WTC11 (cell line): ENCODE measurements at regions not wholly inside any gene's neighbourhood (a gene's known extent, or its start where the extent isn't known, plus 50 kb on each side); places are given as distances from the start of the nearest gene placed in this dataset.

Source experiments
- ATAC-seq: fragments of 200-7000 bp; cut with Tn5 transposase; 2 replicates; pipeline ENCODE4 v1.10.0; 2021; ENCODE audit warnings: mild to moderate bottlenecking, moderate library complexity
- CTCF ChIA-PET: fragments of 300-600 bp; sonication (Branson Sonifier 250); formaldehyde crosslinking; loops from one replicate; lab custom pipeline; 2021; ENCODE audit warnings: antibody characterized with exemption; lab: Charles Lee
- POLR2A ChIA-PET: fragments of 350-600 bp; sonication (Branson Sonifier 250); formaldehyde crosslinking; loops from one replicate; lab custom pipeline; 2021; ENCODE audit warnings: antibody characterized with exemption; lab: Charles Lee
- DNase-seq: peaks from one replicate; pipeline ENCODE4 v3.0.0; 2021; ENCODE audit warnings: low spot score
- H3K27ac Mint-ChIP-seq: 2 replicates; pipeline ENCODE4 v1.8.0; 2021; ENCODE audit warnings: mixed read lengths
- H3K27me3 Mint-ChIP-seq: 2 replicates; pipeline ENCODE4 v1.8.0; 2021; ENCODE audit warnings: low read depth, mild to moderate bottlenecking, moderate library complexity, mixed read lengths
- H3K36me3 Mint-ChIP-seq: 2 replicates; pipeline ENCODE4 v1.8.0; 2021; ENCODE audit warnings: mixed read lengths
- H3K4me1 Mint-ChIP-seq: 2 replicates; pipeline ENCODE4 v1.8.0; 2022; ENCODE audit warnings: mixed read lengths
- H3K4me3 Mint-ChIP-seq: 2 replicates; pipeline ENCODE4 v1.8.0; 2021; ENCODE audit warnings: mild to moderate bottlenecking, moderate library complexity, mixed read lengths
- H3K9me3 Mint-ChIP-seq: 2 replicates; pipeline ENCODE4 v1.8.0; 2021; ENCODE audit warnings: mixed read lengths
- CREB1 ChIP-seq: sonication (generic); formaldehyde crosslinking; IDR thresholded peaks from 2 replicates; pipeline ENCODE4 v1.8.0; 2023; ENCODE audit warnings: mild to moderate bottlenecking, missing genetic modification reagents
- E2F4 ChIP-seq: sonication (generic); formaldehyde crosslinking; IDR thresholded peaks from 2 replicates; pipeline ENCODE4 v1.8.1; 2022; ENCODE audit warnings: low read depth, mild to moderate bottlenecking, moderate library complexity, missing genetic modification reagents, borderline replicate concordance
- FOXK1 ChIP-seq: sonication (generic); formaldehyde crosslinking; IDR thresholded peaks from 2 replicates; pipeline ENCODE4 v1.8.0; 2022; ENCODE audit warnings: mild to moderate bottlenecking, moderate library complexity, missing genetic modification reagents
- FOXP1 ChIP-seq: sonication (generic); formaldehyde crosslinking; IDR thresholded peaks from 2 replicates; pipeline ENCODE4 v1.8.0; 2022; ENCODE audit warnings: missing genetic modification reagents, mild to moderate bottlenecking, moderate library complexity, borderline replicate concordance
- GABPB1 ChIP-seq: sonication (generic); formaldehyde crosslinking; IDR thresholded peaks from 2 replicates; pipeline ENCODE4 v1.8.1; 2023; ENCODE audit warnings: mild to moderate bottlenecking, missing genetic modification reagents
- IRF1 ChIP-seq: sonication (generic); formaldehyde crosslinking; IDR thresholded peaks from 2 replicates; pipeline ENCODE4 v1.8.0; 2023; ENCODE audit warnings: missing genetic modification reagents
- IRF2 ChIP-seq: sonication (generic); formaldehyde crosslinking; IDR thresholded peaks from 2 replicates; pipeline ENCODE4 v1.8.0; 2022; ENCODE audit warnings: low read depth, missing genetic modification reagents, borderline replicate concordance
- JAZF1 ChIP-seq: fragments of 250-450 bp; sonication (Bioruptor Pico); IDR thresholded peaks from 2 replicates; pipeline ENCODE4 v1.9.0; 2021; ENCODE audit warnings: moderate library complexity, mild to moderate bottlenecking, inconsistent platforms
- NFYB ChIP-seq: sonication (generic); formaldehyde crosslinking; conservative IDR thresholded peaks from 2 replicates; pipeline ENCODE4 v1.8.0; 2022; ENCODE audit warnings: low read depth, missing genetic modification reagents
- OVOL2 ChIP-seq: fragments of 250-450 bp; sonication (Bioruptor Pico); IDR thresholded peaks from 2 replicates; pipeline ENCODE4 v1.9.0; 2021; ENCODE audit warnings: mild to moderate bottlenecking, borderline replicate concordance
- PRDM15 ChIP-seq: sonication (generic); formaldehyde crosslinking; IDR thresholded peaks from 2 replicates; pipeline ENCODE4 v1.8.0; 2022; ENCODE audit warnings: missing genetic modification reagents
- RORB ChIP-seq: fragments of 250-450 bp; sonication (Bioruptor Pico); IDR thresholded peaks from 2 replicates; pipeline ENCODE4 v1.9.0; 2021; ENCODE audit warnings: mild to moderate bottlenecking
- USF1 ChIP-seq: sonication (generic); formaldehyde crosslinking; IDR thresholded peaks from 2 replicates; pipeline ENCODE4 v1.8.0; 2022; ENCODE audit warnings: mild to moderate bottlenecking, missing genetic modification reagents
- ZBTB43 ChIP-seq: sonication (generic); formaldehyde crosslinking; IDR thresholded peaks from 2 replicates; pipeline ENCODE4 v1.8.1; 2023; ENCODE audit warnings: mild to moderate bottlenecking, missing genetic modification reagents
- ZNF219 ChIP-seq: sonication (generic); formaldehyde crosslinking; IDR thresholded peaks from 2 replicates; pipeline ENCODE4 v1.8.0; 2023; ENCODE audit warnings: missing genetic modification reagents, mild to moderate bottlenecking, borderline replicate concordance
- ZNF232 ChIP-seq: sonication (generic); formaldehyde crosslinking; IDR thresholded peaks from 2 replicates; pipeline ENCODE4 v1.8.0; 2022; ENCODE audit warnings: mild to moderate bottlenecking, missing genetic modification reagents
- ZNF263 ChIP-seq: sonication (generic); formaldehyde crosslinking; IDR thresholded peaks from 2 replicates; pipeline ENCODE4 v1.8.1; 2022; ENCODE audit warnings: low read depth, mild to moderate bottlenecking, moderate library complexity, missing genetic modification reagents
- ZNF396 ChIP-seq: fragments of 250-450 bp; sonication (Bioruptor Pico); IDR thresholded peaks from 2 replicates; pipeline ENCODE4 v1.8.0; 2021; ENCODE audit warnings: mild to moderate bottlenecking, moderate library complexity, borderline replicate concordance
- ZNF416 ChIP-seq: fragments of 250-450 bp; sonication (Bioruptor Pico); IDR thresholded peaks from 2 replicates; pipeline ENCODE4 v1.9.0; 2021; ENCODE audit warnings: mild to moderate bottlenecking, inconsistent platforms
- ZSCAN18 ChIP-seq: fragments of 250-450 bp; sonication (Bioruptor Pico); IDR thresholded peaks from 2 replicates; pipeline ENCODE4 v2.1.2; 2022; ENCODE audit warnings: mild to moderate bottlenecking, moderate library complexity

- TF ChIP-seq ZSCAN18 (CRISPR knock-in tag) (no peak), JAZF1 (CRISPR knock-in tag) (no peak), ZNF219 (CRISPR knock-in tag) (no peak), USF1 (CRISPR knock-in tag) (no peak), ZNF263 (no peak), ZNF416 (CRISPR knock-in tag) (no peak)
Measured at GRCh38 chr7:67655168-67655567, 658.5 kb downstream of the TYW1 start (continued).

GRCh38 chr7:67659091-67659490, 662.5 kb downstream of the TYW1 start:
- CTCF ChIA-PET, result no interaction called here
- peaks cover 43% of the 10 kb centered on the region for H3K9me3 Mint-ChIP-seq
- DNase-seq, result no peak
- POLR2A ChIA-PET, result no interaction called here
- ATAC-seq, result no peak
- no peak overlapping the region for H3K4me3 Mint-ChIP-seq
- peaks cover 20% of the 10 kb centered on the region for H3K36me3 Mint-ChIP-seq
- no peaks in the 10 kb centered on the region for H3K4me1 Mint-ChIP-seq
- peaks cover 3% of the 10 kb centered on the region for H3K27me3 Mint-ChIP-seq
- H3K27ac Mint-ChIP-seq, result no peak overlapping the region
- TF ChIP-seq ZBTB43 (CRISPR knock-in tag) (no peak), OVOL2 (no peak), GABPB1 (CRISPR knock-in tag) (no peak)

- ATAC-seq (no peak), DNase-seq (no peak)
- peaks cover 28% of the 10 kb centered on the region for H3K36me3 Mint-ChIP-seq
- POLR2A ChIA-PET, result no interaction called here
- TF ChIP-seq CREB1 (CRISPR knock-in tag), result no peak
- no peak for TF ChIP-seq E2F4
- TF ChIP-seq FOXP1, result no peak
- TF ChIP-seq ZNF396 (CRISPR knock-in tag), result no peak
- no peak for TF ChIP-seq NFYB (CRISPR knock-in tag)
- no peak for TF ChIP-seq ZNF232 (CRISPR knock-in tag)
- TF ChIP-seq IRF1 (CRISPR knock-in tag), result no peak
- TF ChIP-seq FOXK1 (CRISPR knock-in tag), result no peak
- no peak for TF ChIP-seq IRF2 (CRISPR knock-in tag)
- no peak for TF ChIP-seq PRDM15 (CRISPR knock-in tag)
- no peak for TF ChIP-seq RORB (CRISPR knock-in tag)
- TF ChIP-seq, all 79 proteins: peak for 0
- CTCF ChIA-PET, result interaction anchor here (0.6 kb wide), 1 partner anchor 73 kb away, joined by 3 read pairs; no protein-coding TSS in a partner anchor
- Mint-ChIP-seq H3K27me3 (peaks cover 3% of the 10 kb centered on the region), H3K27ac (no peak overlapping the region), H3K4me1 (no peaks in the 10 kb centered on the region), H3K4me3 (no peak overlapping the region), H3K9me3 (peaks cover 43% of the 10 kb centered on the region)
Measured at GRCh38 chr7:67662804-67663203, 666.2 kb downstream of the TYW1 start.
